Ovary (tissue), 7 donors: ENCODE measurements at regions not wholly inside any gene's neighbourhood (a gene's known extent, or its start where the extent isn't known, plus 50 kb on each side); places are given as distances from the start of the nearest gene placed in this dataset.
"Not testable (repeated sequence)": the region's sequence is repeated elsewhere in the genome, so short reads cannot be mapped to it uniquely, and the experiment has no call there.

ENCODE experiments used
- DNase-seq, 5 donors: peaks; one replicate each; pipeline ENCODE4 v3.0.0-alpha.2; 2019 to 2020
- H3K27ac ChIP-seq, 2 donors: fragments of 200-600 bp; one replicate each; pipeline versions ENCODE4 v1.5.1 to v1.8.0; 2019 to 2022
- H3K27me3 ChIP-seq: fragments of 200-600 bp; one replicate; pipeline ENCODE4 v1.8.0; 2022
- H3K36me3 ChIP-seq: fragments of 200-600 bp; sonication (generic); one replicate; pipeline ENCODE4 v1.5.1; 2019
- H3K4me1 ChIP-seq: one replicate; pipeline ENCODE4 v1.8.1; 2013; ENCODE audit warnings: mild to moderate bottlenecking, moderate library complexity; ENCODE audit not compliant: insufficient read depth
- H3K4me3 ChIP-seq: fragments of 200-600 bp; sonication (generic); one replicate; pipeline ENCODE4 v1.5.1; 2017
- H3K9me3 ChIP-seq, 2 donors: fragments of 200-600 bp in 1 of 2; sonication (generic) in 1 of 2; one replicate each; pipeline versions ENCODE4 v1.5.1 to v1.8.1; 2013 to 2019; ENCODE audit warnings: mild to moderate bottlenecking in 1 of 2, moderate library complexity in 1 of 2
- CTCF ChIP-seq, 3 donors: fragments of 450-650 bp in 2 of 3; fragments of 200-600 bp in 1 of 3; IDR thresholded peaks; one replicate each; pipeline versions ENCODE4 v1.5.1 to v1.8.0; 2016 to 2022; ENCODE audit warnings: antibody characterized with exemption in 3 of 3, mild to moderate bottlenecking in 1 of 3
- EP300 ChIP-seq: sonication (generic); formaldehyde crosslinking; IDR thresholded peaks from one replicate; pipeline ENCODE4 v1.6.1; 2017; ENCODE audit warnings: antibody characterized with exemption
- POLR2A ChIP-seq: fragments of 450-650 bp; IDR thresholded peaks from one replicate; pipeline ENCODE4 v1.6.1; 2017; ENCODE audit warnings: antibody characterized with exemption, mild to moderate bottlenecking, moderate library complexity
- WGBS, 3 donors: extraction: QIAGEN DNeasy Blood & Tissue Kit in 1 of 3; methylation state at CpG; one replicate each; pipeline versions ENCODE4 v1.1.5 to v1.1.7; 2013 to 2017; 5-methylcytosine and 5-hydroxymethylcytosine counted together
- intact Hi-C, 4 donors: fragments of 100-400 bp; cut with DNase I; formaldehyde crosslinking; loops; one replicate each; pipeline versions ENCODE4 v1.11.0 to v1.15.1; 2022 to 2023
- donor health status: DM: no; HTN: no; CAD: no; lungs with moderate emphysema.
- donor health status: DM: no; HTN: no; CAD: no.
- donor health status: Bipolar disorder and iron deficiency.
- donor health status: DM: no; HTN: no; CAD: no.
- donor health status: DM: yes; HTN: yes; CAD: no.

- H3K36me3 ChIP-seq, result no peaks in the 10 kb centered on the region
- no peak for TF ChIP-seq POLR2A
- TF ChIP-seq CTCF (IDR thresholded peaks at IDR 0.05), result no peak
- TF ChIP-seq EP300, result no peak
- 3 to 4% (median 4%) methylated on average over 20 of the region's 20 CpGs for WGBS, 3 donors
- H3K27ac ChIP-seq, result no peak overlapping the region
- intact Hi-C loops, result no loop called here
- H3K4me3 ChIP-seq, result no peak overlapping the region
- no peaks in the 10 kb centered on the region for H3K27me3 ChIP-seq
- H3K9me3 ChIP-seq, result no peaks in the 10 kb centered on the region
- no peaks in the 10 kb centered on the region for H3K4me1 ChIP-seq
- peak in 4 of 5 donors; percentile 24 to 47 (median 32) for DNase-seq
Measured at GRCh38 chr1:38727684-38728584, 131.6 kb downstream of the RRAGC start.

GRCh38 chr1:38725321-38725961 lies 134.1 kb downstream of the RRAGC start:
- intact Hi-C loops, H3K4me3 ChIP-seq, H3K27ac ChIP-seq, DNase-seq, H3K27me3 ChIP-seq, H3K36me3 ChIP-seq, H3K4me1 ChIP-seq, H3K9me3 ChIP-seq: not testable (repeated sequence)
- WGBS, 3 donors, result 88 to 91% (median 89%) methylated on average over 8 of the region's 8 CpGs

- intact Hi-C loops, result no loop called here
- no peak overlapping the region for H3K4me3 ChIP-seq
- no peak for TF ChIP-seq POLR2A
- no peak for TF ChIP-seq CTCF (IDR thresholded peaks at IDR 0.05)
- no peak for TF ChIP-seq EP300
- H3K9me3 ChIP-seq, result no peaks in the 10 kb centered on the region
- DNase-seq, result no peak
- H3K4me1 ChIP-seq, result no peaks in the 10 kb centered on the region
- H3K36me3 ChIP-seq, result no peaks in the 10 kb centered on the region
- H3K27me3 ChIP-seq, result no peaks in the 10 kb centered on the region
- no peak overlapping the region for H3K27ac ChIP-seq
- WGBS, 3 donors, result 40 to 42% (median 41%) methylated on average over 7 of the region's 7 CpGs
Measured at GRCh38 chr1:38724160-38725131, 135.1 kb downstream of the RRAGC start.

- WGBS, 3 donors, result 83 to 90% (median 84%) methylated on average over 4 of the region's 4 CpGs
- no peaks in the 10 kb centered on the region for H3K27me3 ChIP-seq
- H3K9me3 ChIP-seq, result no peaks in the 10 kb centered on the region
- no peaks in the 10 kb centered on the region for H3K36me3 ChIP-seq
- no peak for DNase-seq
- H3K4me1 ChIP-seq, result no peaks in the 10 kb centered on the region
- H3K27ac ChIP-seq, result no peak overlapping the region
- no peak overlapping the region for H3K4me3 ChIP-seq
- intact Hi-C loops, result no loop called here
- TF ChIP-seq CTCF (IDR thresholded peaks at IDR 0.05), result no peak
- TF ChIP-seq EP300, result no peak
- no peak for TF ChIP-seq POLR2A
Measured at GRCh38 chr1:38721816-38722215, 137.8 kb downstream of the RRAGC start.
